IMR-90 (cell line): ENCODE measurements at regions not wholly inside any gene's neighbourhood (a gene's known extent, or its start where the extent isn't known, plus 50 kb on each side); places are given as distances from the start of the nearest gene placed in this dataset.

Experiments
- ATAC-seq: fragments of 200-7000 bp; cut with Tn5 transposase; 2 replicates; pipeline ENCODE4 v1.9.1; 2020; ENCODE audit warnings: low read depth, mild to moderate bottlenecking, moderate library complexity
- BruUV-seq: library from RNA; stranded (reverse); fragments of 400-500 nt; replicated peaks from 2 replicates; lab custom pipeline; 2021; lab: Mats Ljungman, UMichigan
- CTCF ChIA-PET: fragments of 300-600 bp; formaldehyde crosslinking; extraction: SDS; loops from one replicate; lab custom pipeline; 2021; ENCODE audit warnings: antibody characterized with exemption; lab: Yijun Ruan, JAX
- POLR2A ChIA-PET: fragments of 300-600 bp; sonication (Branson Sonifier 250); formaldehyde crosslinking; loops from one replicate; lab custom pipeline; 2022; ENCODE audit warnings: antibody characterized with exemption; ENCODE audit not compliant: unreplicated experiment; lab: Charles Lee
- DNase-seq: peaks from one replicate; pipeline ENCODE4 v3.0.0; 2013
- H2AFZ ChIP-seq: replicated peaks from 2 replicates; pipeline ENCODE3; 2013; ENCODE audit warnings: low read length, mild to moderate bottlenecking; ENCODE audit not compliant: poor library complexity
- H2AK5ac ChIP-seq: 2 replicates; pipeline ENCODE4 v1.6.1; 2013; ENCODE audit warnings: low read depth, low read length, inconsistent platforms
- H2AK9ac ChIP-seq: replicated peaks from 2 replicates; pipeline ENCODE3; 2013; ENCODE audit warnings: mild to moderate bottlenecking, low read depth, low read length, moderate library complexity; ENCODE audit not compliant: poor library complexity
- H2BK120ac ChIP-seq: 2 replicates; pipeline ENCODE4 v1.6.1; 2013; ENCODE audit warnings: low read depth, low read length, inconsistent platforms
- H2BK15ac ChIP-seq: 3 replicates; pipeline ENCODE4 v1.6.1; 2013; ENCODE audit warnings: low read depth, low read length, inconsistent platforms
- H2BK20ac ChIP-seq: 2 replicates; pipeline ENCODE4 v1.6.1; 2013; ENCODE audit warnings: low read depth, mild to moderate bottlenecking, inconsistent platforms, low read length, moderate library complexity
- H2BK5ac ChIP-seq: 2 replicates; pipeline ENCODE4 v1.6.1; 2013; ENCODE audit warnings: mild to moderate bottlenecking, low read depth, low read length, inconsistent platforms; ENCODE audit not compliant: poor library complexity, severe bottlenecking
- H3K14ac ChIP-seq: replicated peaks from 2 replicates; pipeline ENCODE4 v1.6.1; 2013; ENCODE audit warnings: low read depth, low read length, inconsistent platforms
- H3K18ac ChIP-seq: 2 replicates; pipeline ENCODE4 v1.6.1; 2013; ENCODE audit warnings: low read depth, low read length, control low read depth
- H3K23ac ChIP-seq: 2 replicates; pipeline ENCODE4 v1.6.1; 2013; ENCODE audit warnings: low read depth, low read length, inconsistent platforms
- H3K27ac ChIP-seq: 2 replicates; pipeline ENCODE4 v1.5.1; 2013; ENCODE audit warnings: mild to moderate bottlenecking, control low read depth, low read length; ENCODE audit not compliant: insufficient read depth
- H3K27me3 ChIP-seq: 2 replicates; pipeline ENCODE4 v1.6.1; 2013; ENCODE audit warnings: low read length; ENCODE audit not compliant: control insufficient read depth, insufficient read depth
- H3K36me3 ChIP-seq: 2 replicates; pipeline ENCODE4 v1.6.1; 2013; ENCODE audit warnings: low read length, mixed read lengths; ENCODE audit not compliant: control insufficient read depth, insufficient read depth
- H3K4ac ChIP-seq: 2 replicates; pipeline ENCODE4 v1.6.1; 2013; ENCODE audit warnings: low read depth, low read length, inconsistent platforms
- H3K4me1 ChIP-seq: 2 replicates; pipeline ENCODE4 v1.6.1; 2013; ENCODE audit warnings: low read length, mixed read lengths; ENCODE audit not compliant: control insufficient read depth, insufficient read depth
- H3K4me2 ChIP-seq: 2 replicates; pipeline ENCODE4 v1.6.1; 2013; ENCODE audit warnings: low read depth, mild to moderate bottlenecking, control low read depth, low read length, moderate library complexity
- H3K4me3 ChIP-seq: 2 replicates; pipeline ENCODE4 v1.5.1; 2013; ENCODE audit warnings: low read depth, mild to moderate bottlenecking, control low read depth, low read length, moderate library complexity; ENCODE audit not compliant: insufficient read depth
- H3K56ac ChIP-seq: 2 replicates; pipeline ENCODE4 v1.6.1; 2013; ENCODE audit warnings: low read length, inconsistent platforms; ENCODE audit not compliant: insufficient read depth; ENCODE audit errors: extremely low read depth
- H3K79me1 ChIP-seq, 2 experiments: 2 replicates each; pipeline ENCODE4 v1.6.1; 2013; ENCODE audit warnings: low read length in 2 of 2, inconsistent platforms in 1 of 2, low read depth in 1 of 2
- H3K9ac ChIP-seq: 2 replicates; pipeline ENCODE4 v1.6.1; 2013; ENCODE audit warnings: low read depth, low read length, control low read depth
- H3K9me1 ChIP-seq: 2 replicates; pipeline ENCODE4 v1.6.1; 2013; ENCODE audit warnings: low read length, inconsistent platforms; ENCODE audit not compliant: insufficient read depth
- H3K9me3 ChIP-seq: 2 replicates; pipeline ENCODE4 v1.6.1; 2013; ENCODE audit warnings: low read length; ENCODE audit not compliant: control insufficient read depth, insufficient read depth
- H4K20me1 ChIP-seq: 2 replicates; pipeline ENCODE4 v1.6.1; 2013; ENCODE audit warnings: low read length, inconsistent platforms; ENCODE audit not compliant: insufficient read depth
- H4K5ac ChIP-seq: 2 replicates; pipeline ENCODE4 v1.6.1; 2013; ENCODE audit warnings: mild to moderate bottlenecking, low read depth, low read length, control low read depth
- H4K8ac ChIP-seq, 2 experiments: 2 replicates each; pipeline ENCODE4 v1.6.1; 2013; ENCODE audit warnings: low read depth in 2 of 2, low read length in 2 of 2, control low read depth in 1 of 2, inconsistent platforms in 1 of 2
- H4K91ac ChIP-seq: 2 replicates; pipeline ENCODE4 v1.6.1; 2013; ENCODE audit warnings: low read depth, low read length, inconsistent platforms; ENCODE audit not compliant: insufficient read depth
- BHLHE40 ChIP-seq: fragments of 150-350 bp; IDR thresholded peaks from 2 replicates; pipeline ENCODE4 v1.6.1; 2016; ENCODE audit warnings: mild to moderate bottlenecking, low read depth, low read length
- CEBPB ChIP-seq: IDR thresholded peaks from 2 replicates; pipeline ENCODE4 v1.6.1; 2012; ENCODE audit warnings: low read depth, low read length, improper control_type of control experiment
- MXI1 ChIP-seq: IDR thresholded peaks from 2 replicates; pipeline ENCODE4 v1.6.1; 2012; ENCODE audit warnings: low read depth, mild to moderate bottlenecking, low read length, moderate library complexity, borderline replicate concordance
- POLR2A ChIP-seq: IDR thresholded peaks from 2 replicates; pipeline ENCODE4 v1.6.1; 2012; ENCODE audit warnings: mild to moderate bottlenecking, low read depth, low read length
- WGBS, 2 experiments: methylation state at CpG; one replicate each; pipeline versions ENCODE4 v1.1.5 to v1.1.7; 2013; ENCODE audit warnings: missing lambda C conversion rate in 2 of 2; ENCODE audit not compliant: insufficient read length in 1 of 2; ENCODE audit errors: extremely low coverage in 2 of 2; 5-methylcytosine and 5-hydroxymethylcytosine counted together
- dilution Hi-C: fragments of 300-500 bp; cut with HindIII; formaldehyde crosslinking; loops from one replicate; pipeline ENCODE4 v1.14.3; 2018; ENCODE audit warnings: low sequenced_read_pairs; ENCODE audit not compliant: unreplicated experiment
- in situ Hi-C: fragments of 300-500 bp; cut with MboI; formaldehyde crosslinking; loops from 3 replicates; pipeline ENCODE4 v1.14.3; 2019; ENCODE audit warnings: low sequenced_read_pairs, inconsistent platforms, mixed read lengths
- intact Hi-C: fragments of 100-400 bp; cut with micrococcal nuclease; formaldehyde crosslinking; loops from 2 replicates; pipeline ENCODE4 v1.10.0; 2022

GRCh38 chr10:34931216-34931615 lies 116.1 kb upstream of the PARD3 start:
- H2BK5ac ChIP-seq = no peak overlapping the region
- no peaks in the 10 kb centered on the region for H3K36me3 ChIP-seq
- H3K4me3 ChIP-seq = no peak overlapping the region
- peaks cover 6% of the 10 kb centered on the region; the same call in 1 of the 2 replicates for H3K27me3 ChIP-seq
- H3K14ac ChIP-seq = no peak overlapping the region
- in situ Hi-C loops (no loop called here), dilution Hi-C loops (no loop called here), intact Hi-C loops (no loop called here)
- H3K9me3 ChIP-seq = peaks cover 2% of the 10 kb centered on the region; the same call in 1 of the 2 replicates
- H2AK9ac ChIP-seq = peak overlapping the region; percentile 37
- H2AK5ac ChIP-seq = no peak overlapping the region
- ChIA-PET POLR2A (interaction anchor here (0.6 kb wide), 1 partner anchor 263 kb away, joined by 3 read pairs; no protein-coding TSS in a partner anchor), CTCF (no interaction called here)
- no peak overlapping the region for H3K27ac ChIP-seq
- H3K18ac ChIP-seq = no peak overlapping the region
- no peaks in the 10 kb centered on the region for H3K9me1 ChIP-seq
- TF ChIP-seq CEBPB (peak; percentile 47; the same call in 1 of the 2 replicates), BHLHE40 (no peak), POLR2A (no peak), MXI1 (no peak)
- no peak overlapping the region for H3K23ac ChIP-seq
- H3K79me1 ChIP-seq = no peaks in the 10 kb centered on the region
- H4K5ac ChIP-seq = no peak overlapping the region
- no peak overlapping the region for H4K91ac ChIP-seq
- H3K4me1 ChIP-seq = no peaks in the 10 kb centered on the region
- H2BK15ac ChIP-seq = no peak overlapping the region
- H2BK20ac ChIP-seq = no peak overlapping the region
- peak overlapping the region; percentile 21 for H2AFZ ChIP-seq
- H3K9ac ChIP-seq = no peak overlapping the region
- H2BK120ac ChIP-seq = no peak overlapping the region
- no peak for ATAC-seq
- no peak overlapping the region for H3K56ac ChIP-seq
- H3K4me2 ChIP-seq = no peak overlapping the region
- no TSS peak for BruUV-seq
- DNase-seq = no peak
- 80% methylated on average over 1 of the region's 5 CpGs; no CpG with 5 or more reads in 1 of the 2 experiments for WGBS, 2 experiments
- no peak overlapping the region for H4K8ac ChIP-seq
- H3K4ac ChIP-seq = no peak overlapping the region
- no peaks in the 10 kb centered on the region for H4K20me1 ChIP-seq
